NCI-H2171 (cell line): ENCODE measurements at regions not wholly inside any gene's neighbourhood (a gene's known extent, or its start where the extent isn't known, plus 50 kb on each side); places are given as distances from the start of the nearest gene placed in this dataset.

Experiments
- DNase-seq: peaks from one replicate; lab custom pipeline; 2025; lab: John Stamatoyannopoulos, UW

GRCh38 chr5:155839251-155840037 is 487.5 kb upstream of the SGCD start:
- DNase-seq: peak; percentile 47

GRCh38 chr5:155844542-155844941 is 482.4 kb upstream of the SGCD start:
- DNase-seq: no peak

- no peak for DNase-seq
These were observed 476.6 kb upstream of the SGCD start for GRCh38 chr5:155850370-155850769.

- DNase-seq: no peak
These were observed 460.0 kb upstream of the SGCD start for GRCh38 chr5:155866971-155867370.

- DNase-seq: no peak
These were observed 459.4 kb upstream of the SGCD start for GRCh38 chr5:155867522-155868088.

GRCh38 chr5:155870636-155871035 is 456.3 kb upstream of the SGCD start:
- DNase-seq: no peak

- no peak for DNase-seq
These were observed 455.3 kb upstream of the SGCD start for GRCh38 chr5:155871623-155872022.

GRCh38 chr5:155872629-155873220 is 454.2 kb upstream of the SGCD start:
- no peak for DNase-seq

GRCh38 chr5:155878991-155879575 is 447.9 kb upstream of the SGCD start:
- no peak for DNase-seq

GRCh38 chr5:155884041-155884440 is 442.9 kb upstream of the SGCD start:
- no peak for DNase-seq

GRCh38 chr5:155885199-155885598 is 441.8 kb upstream of the SGCD start:
- no peak for DNase-seq

- no peak for DNase-seq
These were observed 440.5 kb upstream of the SGCD start for GRCh38 chr5:155886311-155887031.

- DNase-seq: no peak
These were observed 431.5 kb upstream of the SGCD start for GRCh38 chr5:155895484-155895883.

GRCh38 chr5:155897761-155898160 is 429.2 kb upstream of the SGCD start:
- no peak for DNase-seq

- no peak for DNase-seq
These were observed 428.7 kb upstream of the SGCD start for GRCh38 chr5:155898284-155898683.

- no peak for DNase-seq
These were observed 423.2 kb upstream of the SGCD start for GRCh38 chr5:155903791-155904190.

- no peak for DNase-seq
These were observed 421.6 kb upstream of the SGCD start for GRCh38 chr5:155905364-155905763.

- DNase-seq: no peak
These were observed 420.9 kb upstream of the SGCD start for GRCh38 chr5:155906046-155906445.

- DNase-seq: no peak
These were observed 418.4 kb upstream of the SGCD start for GRCh38 chr5:155908543-155908942.

GRCh38 chr5:155912291-155912690 is 414.7 kb upstream of the SGCD start:
- no peak for DNase-seq

GRCh38 chr5:155914766-155915165 is 412.2 kb upstream of the SGCD start:
- no peak for DNase-seq

GRCh38 chr5:155915601-155916000 is 411.4 kb upstream of the SGCD start:
- DNase-seq: no peak
